GM19468 (cell line): ENCODE measurements at regions not wholly inside any gene's neighbourhood (a gene's known extent, or its start where the extent isn't known, plus 50 kb on each side); places are given as distances from the start of the nearest gene placed in this dataset.
"Not testable (repeated sequence)": the region's sequence is repeated elsewhere in the genome, so short reads cannot be mapped to it uniquely, and the experiment has no call there.

ENCODE experiments used
- ATAC-seq: cut with Tn5 transposase; IDR thresholded peaks from one replicate; pipeline ENCODE4 v1.9.1; 2021; ENCODE audit warnings: mild to moderate bottlenecking, moderate library complexity, moderate number of reproducible peaks; ENCODE audit not compliant: unreplicated experiment; ENCODE audit errors: extremely low read depth

DNA sequence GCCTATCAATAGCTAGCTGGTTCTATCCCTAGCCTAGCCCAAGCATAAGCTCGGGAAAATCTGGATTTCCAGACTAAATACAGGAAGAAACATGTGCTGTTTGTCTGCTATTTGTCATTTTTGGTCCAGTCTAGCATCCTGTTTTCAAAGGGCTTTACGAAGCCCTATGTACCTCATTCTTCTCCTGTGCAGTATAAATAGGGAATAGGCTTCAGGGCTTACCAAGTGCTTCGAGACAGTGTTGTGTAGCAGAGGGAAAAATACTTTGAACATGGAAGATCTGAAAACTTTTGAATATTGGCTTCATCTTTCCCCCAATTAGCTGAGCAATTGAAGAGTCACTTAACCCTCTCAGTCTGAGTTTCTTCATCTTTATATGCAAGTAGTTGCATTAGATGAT lies 679.8 kb downstream of the TDRD15 start:
- ATAC-seq, result no peak

DNA sequence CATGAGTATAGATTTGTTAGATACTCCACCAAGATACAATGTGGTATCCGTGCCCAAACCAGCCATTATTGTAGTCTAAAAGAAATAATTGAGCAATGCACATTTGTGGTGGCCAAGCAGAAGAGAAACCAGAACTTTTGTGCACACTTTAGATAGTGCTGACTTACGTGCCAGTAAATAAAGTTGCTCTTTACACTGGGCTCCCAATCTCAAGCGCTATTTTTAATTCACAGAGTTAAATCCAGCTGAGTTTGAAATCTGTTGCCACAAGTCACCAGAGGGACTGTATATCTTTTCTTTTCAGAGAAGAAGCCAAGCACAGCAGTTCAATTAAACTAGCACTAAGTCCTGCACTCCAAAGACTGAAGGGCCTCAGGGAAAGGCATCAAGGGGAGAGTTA lies 680.4 kb downstream of the TDRD15 start:
- ATAC-seq, result no peak

- no peak for ATAC-seq
Measured at GRCh38 chr2:21811541-21811940, 687.8 kb downstream of the TDRD15 start.

GRCh38 chr2:21812766-21813165 lies 689.0 kb downstream of the TDRD15 start:
- ATAC-seq, result no peak

- no peak for ATAC-seq
Measured at GRCh38 chr2:21814588-21815149, 690.9 kb downstream of the TDRD15 start.

- ATAC-seq, result no peak
Measured at GRCh38 chr2:21818212-21818795, 694.5 kb downstream of the TDRD15 start.

DNA sequence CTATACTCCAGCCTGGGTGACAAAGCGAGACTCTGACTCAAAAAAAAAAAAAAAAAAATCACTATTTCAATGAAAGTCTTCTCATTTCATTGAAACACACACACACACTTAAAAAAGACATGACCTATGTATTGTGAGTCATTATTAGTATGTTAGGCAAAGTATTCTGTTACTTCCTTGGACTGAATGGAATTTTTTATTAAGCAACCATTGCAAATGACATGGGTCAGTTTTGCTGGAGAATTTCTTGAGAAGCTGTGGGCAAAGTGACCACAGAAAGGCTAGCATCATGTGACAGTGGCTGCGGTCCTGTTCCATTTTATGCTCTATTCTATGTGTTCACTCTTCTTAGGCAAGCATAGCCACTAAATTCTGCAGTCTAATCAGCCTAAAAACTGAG lies 695.7 kb downstream of the TDRD15 start:
- ATAC-seq, result no peak

GRCh38 chr2:21820271-21820670 lies 696.5 kb downstream of the TDRD15 start:
- ATAC-seq, result no peak

GRCh38 chr2:21821672-21822227 lies 698.0 kb downstream of the TDRD15 start:
- no peak for ATAC-seq

GRCh38 chr2:21822505-21822904 lies 698.7 kb downstream of the TDRD15 start:
- no peak for ATAC-seq

GRCh38 chr2:21833767-21834166 lies 710.0 kb downstream of the TDRD15 start:
- ATAC-seq, result no peak

GRCh38 chr2:21836261-21836660 lies 712.5 kb downstream of the TDRD15 start:
- ATAC-seq, result no peak

DNA sequence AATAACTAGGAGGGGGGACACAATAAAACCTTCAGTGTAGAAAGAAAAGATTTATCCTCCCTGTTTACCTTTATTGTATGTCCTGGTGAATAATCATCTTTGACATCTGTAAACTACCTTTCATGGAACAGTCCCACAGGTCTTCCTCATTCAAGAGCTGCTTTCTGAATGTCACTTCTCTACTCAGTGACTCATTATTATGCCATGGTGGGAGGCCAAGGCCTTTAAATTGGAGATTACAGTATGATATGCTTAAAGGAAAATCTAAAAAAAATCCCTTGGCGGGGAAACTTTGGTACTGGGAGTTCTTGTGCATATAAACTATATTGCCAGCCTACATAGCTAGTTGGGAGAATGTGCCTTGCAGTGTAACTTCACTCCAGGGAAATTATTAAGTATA lies 713.0 kb downstream of the TDRD15 start:
- no peak for ATAC-seq

DNA sequence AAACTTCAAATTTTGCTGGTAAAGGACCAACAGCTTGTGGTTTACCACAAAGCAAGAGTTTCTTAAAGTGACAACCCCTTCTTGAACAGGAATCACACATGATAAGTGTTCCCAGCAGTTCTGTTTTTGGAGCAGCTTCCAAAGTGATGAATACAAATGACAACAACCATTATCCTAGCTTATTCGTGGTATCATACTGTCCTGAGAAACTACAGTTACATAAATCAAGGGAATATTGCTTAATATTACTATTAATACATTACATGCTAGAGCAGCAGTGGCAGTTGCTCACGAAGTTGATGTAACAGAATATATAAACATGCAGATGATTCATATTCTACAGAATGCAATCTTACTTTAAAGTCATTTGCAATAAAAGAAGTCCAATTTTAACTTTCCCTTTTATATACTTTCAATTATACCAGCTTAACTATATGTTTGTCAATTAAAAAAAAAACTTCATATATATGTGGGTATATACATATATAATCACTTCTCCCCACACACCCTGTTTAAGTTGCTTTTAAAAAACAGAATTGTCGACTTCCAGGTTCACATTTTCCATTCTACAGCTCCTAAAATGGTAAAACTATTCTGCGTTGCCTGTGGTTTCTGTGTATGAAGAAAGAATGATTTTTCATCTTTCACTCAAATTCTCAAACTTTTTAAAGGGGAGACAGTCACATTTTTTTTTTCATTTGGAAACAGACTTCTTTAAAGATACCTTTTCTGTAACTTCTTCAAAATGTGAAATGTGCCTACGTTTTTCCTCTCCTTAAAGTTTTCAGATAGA lies 713.6 kb downstream of the TDRD15 start:
- no peak for ATAC-seq

GRCh38 chr2:21841341-21841740 lies 717.6 kb downstream of the TDRD15 start:
- no peak for ATAC-seq

DNA sequence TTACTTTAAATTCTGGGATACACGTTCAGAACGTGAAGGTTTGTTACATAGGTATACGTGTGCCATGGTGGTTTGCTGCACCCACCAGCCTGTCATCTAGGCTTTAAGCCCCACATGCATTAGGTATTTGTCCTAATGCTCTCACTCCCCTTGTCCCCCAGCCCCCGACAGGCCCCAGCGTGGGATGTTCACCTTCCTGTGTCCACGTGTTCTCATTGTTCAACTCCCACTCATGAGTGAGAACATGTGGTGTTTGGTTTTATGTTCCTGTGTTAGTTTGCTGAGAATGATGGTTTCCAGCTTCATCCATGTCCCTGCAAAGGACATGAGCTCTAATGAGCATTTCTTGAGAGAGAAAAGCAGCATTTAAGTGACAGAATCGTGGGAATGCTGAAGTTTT lies 726.6 kb downstream of the TDRD15 start:
- ATAC-seq, result not testable (repeated sequence)

- ATAC-seq, result no peak
Measured at GRCh38 chr2:21854938-21855337, 731.2 kb downstream of the TDRD15 start.

GRCh38 chr2:21856708-21857107 lies 732.9 kb downstream of the TDRD15 start:
- no peak for ATAC-seq

DNA sequence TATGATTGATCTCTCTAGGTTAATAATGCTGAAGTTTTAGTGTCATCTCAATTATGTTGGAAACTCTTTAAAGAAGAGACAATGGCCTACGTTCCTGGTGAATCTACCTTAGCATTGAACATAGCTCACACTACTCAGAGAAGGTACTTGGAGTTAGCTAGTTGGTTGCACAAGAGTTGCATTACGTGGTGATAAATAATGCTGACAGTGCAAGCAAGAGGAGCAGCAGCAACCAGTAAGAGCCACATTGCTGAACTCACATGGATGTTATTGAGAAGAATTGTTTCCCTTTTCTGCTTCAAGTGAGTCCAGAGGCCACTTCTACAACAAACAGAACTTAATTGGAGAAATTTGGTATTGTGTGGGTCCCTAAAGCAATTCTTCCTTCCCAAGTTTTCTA lies 737.1 kb downstream of the TDRD15 start:
- no peak for ATAC-seq

DNA sequence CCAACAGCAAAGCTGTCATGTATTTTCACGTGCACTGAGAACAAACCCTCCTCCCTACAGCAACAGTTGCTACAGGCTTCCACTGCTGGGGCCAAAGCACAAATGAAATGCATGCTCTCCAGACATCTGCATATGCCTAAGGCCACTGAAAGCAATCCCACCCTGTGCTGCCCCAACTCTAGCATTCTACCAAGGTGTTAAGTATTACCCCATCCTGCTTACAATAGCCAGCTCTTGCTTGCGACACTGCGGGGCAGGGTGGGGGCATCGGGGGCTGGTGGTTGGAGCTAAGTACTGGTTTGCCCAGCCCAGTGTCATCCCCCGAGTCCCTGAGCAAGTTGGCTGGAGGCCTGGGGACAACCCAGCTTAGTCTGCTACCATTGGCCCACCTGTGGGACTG lies 742.5 kb downstream of the TDRD15 start:
- ATAC-seq, result no peak

- ATAC-seq, result no peak
Measured at GRCh38 chr2:21887881-21888280, 764.1 kb downstream of the TDRD15 start.
